Muscle layer of colon (tissue), 2 donors: ENCODE measurements at regions not wholly inside any gene's neighbourhood (a gene's known extent, or its start where the extent isn't known, plus 50 kb on each side); places are given as distances from the start of the nearest gene placed in this dataset.

Experiments used
- H3K27ac ChIP-seq: one replicate; pipeline ENCODE4 v1.7.0; 2013; ENCODE audit warnings: low read depth, mild to moderate bottlenecking, low read length, moderate library complexity
- H3K27me3 ChIP-seq, 2 donors: one replicate each; pipeline ENCODE4 v1.7.0; 2013; ENCODE audit warnings: low read length in 2 of 2, mild to moderate bottlenecking in 2 of 2; ENCODE audit not compliant: insufficient read depth in 2 of 2, control insufficient read depth in 1 of 2
- H3K36me3 ChIP-seq: one replicate; pipeline ENCODE4 v1.7.0; 2013; ENCODE audit warnings: mild to moderate bottlenecking, low read length; ENCODE audit not compliant: insufficient read depth
- H3K4me1 ChIP-seq: one replicate; pipeline ENCODE4 v1.7.0; 2013; ENCODE audit warnings: mild to moderate bottlenecking, low read length; ENCODE audit not compliant: insufficient read depth
- H3K4me3 ChIP-seq, 2 donors: one replicate each; pipeline ENCODE4 v1.7.0; 2013; ENCODE audit warnings: low read length in 2 of 2, low read depth in 1 of 2, mild to moderate bottlenecking in 1 of 2, moderate library complexity in 1 of 2
- H3K9ac ChIP-seq: one replicate; pipeline ENCODE4 v1.7.0; 2013; ENCODE audit warnings: low read length
- H3K9me3 ChIP-seq: one replicate; pipeline ENCODE4 v1.7.0; 2013; ENCODE audit warnings: mild to moderate bottlenecking, low read length
- donor health status: abdominal sarcoma.
- donor health status: Adenocarcinoma of cecum.

DNA sequence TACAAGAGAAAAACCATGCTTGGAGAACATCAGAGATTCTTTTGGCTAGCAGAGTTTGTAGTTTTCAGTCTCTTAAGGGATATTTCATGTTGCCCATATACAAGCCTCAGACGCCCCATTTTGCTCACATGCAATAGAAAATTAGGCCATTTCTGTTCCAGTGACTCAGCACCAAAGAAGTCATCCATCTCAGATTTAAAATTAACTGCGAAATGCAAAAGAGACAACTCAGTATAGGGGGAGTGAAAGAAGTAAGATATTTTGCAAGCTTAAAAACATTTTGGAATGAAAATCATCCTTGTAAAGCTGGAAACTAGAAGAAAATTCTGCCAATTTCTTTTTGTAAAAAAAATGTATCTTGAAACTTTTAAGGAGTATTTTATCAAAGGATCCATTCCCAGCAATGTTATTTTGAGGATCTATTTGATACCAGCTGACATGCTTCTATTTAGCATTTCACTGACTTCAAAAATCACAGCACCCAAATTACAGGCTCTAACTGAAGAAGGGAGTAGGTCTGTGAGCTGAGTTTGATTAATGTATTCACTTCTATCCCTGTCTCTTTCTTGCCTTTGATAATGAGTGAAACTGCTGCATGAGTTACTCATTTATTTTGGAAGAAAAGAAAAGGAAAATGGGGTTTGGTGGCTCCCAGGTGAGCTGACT is 223.7 kb upstream of the SULF2 start:
- no peak overlapping the region for H3K9ac ChIP-seq
- no peaks in the 10 kb centered on the region for H3K27me3 ChIP-seq
- no peaks in the 10 kb centered on the region for H3K4me1 ChIP-seq
- no peak overlapping the region for H3K27ac ChIP-seq
- no peaks in the 10 kb centered on the region for H3K9me3 ChIP-seq
- H3K4me3 ChIP-seq = no peak overlapping the region
- no peaks in the 10 kb centered on the region for H3K36me3 ChIP-seq

DNA sequence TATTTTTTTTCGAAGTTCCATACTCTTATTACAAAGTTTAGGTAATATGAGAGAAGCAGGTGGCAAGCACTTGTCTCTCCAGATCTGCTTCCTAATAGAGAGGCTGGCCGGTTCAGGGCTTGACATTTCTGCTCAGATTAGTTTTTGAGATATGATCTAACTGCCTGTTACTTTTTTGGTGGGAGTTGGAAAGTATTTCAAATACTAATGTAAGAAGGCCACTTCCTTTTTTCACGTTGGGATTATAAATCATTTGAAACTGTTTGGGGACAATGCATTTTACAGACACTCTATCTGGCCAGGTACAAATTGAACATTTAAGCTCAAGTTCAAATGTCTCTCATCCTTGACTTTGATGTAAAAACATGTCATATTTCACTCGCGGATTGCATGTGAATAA is 222.1 kb upstream of the SULF2 start:
- no peak overlapping the region for H3K9ac ChIP-seq
- H3K27me3 ChIP-seq = no peaks in the 10 kb centered on the region
- H3K27ac ChIP-seq = no peak overlapping the region
- H3K4me3 ChIP-seq = no peak overlapping the region
- H3K36me3 ChIP-seq = no peaks in the 10 kb centered on the region
- H3K4me1 ChIP-seq = no peaks in the 10 kb centered on the region
- no peaks in the 10 kb centered on the region for H3K9me3 ChIP-seq

DNA sequence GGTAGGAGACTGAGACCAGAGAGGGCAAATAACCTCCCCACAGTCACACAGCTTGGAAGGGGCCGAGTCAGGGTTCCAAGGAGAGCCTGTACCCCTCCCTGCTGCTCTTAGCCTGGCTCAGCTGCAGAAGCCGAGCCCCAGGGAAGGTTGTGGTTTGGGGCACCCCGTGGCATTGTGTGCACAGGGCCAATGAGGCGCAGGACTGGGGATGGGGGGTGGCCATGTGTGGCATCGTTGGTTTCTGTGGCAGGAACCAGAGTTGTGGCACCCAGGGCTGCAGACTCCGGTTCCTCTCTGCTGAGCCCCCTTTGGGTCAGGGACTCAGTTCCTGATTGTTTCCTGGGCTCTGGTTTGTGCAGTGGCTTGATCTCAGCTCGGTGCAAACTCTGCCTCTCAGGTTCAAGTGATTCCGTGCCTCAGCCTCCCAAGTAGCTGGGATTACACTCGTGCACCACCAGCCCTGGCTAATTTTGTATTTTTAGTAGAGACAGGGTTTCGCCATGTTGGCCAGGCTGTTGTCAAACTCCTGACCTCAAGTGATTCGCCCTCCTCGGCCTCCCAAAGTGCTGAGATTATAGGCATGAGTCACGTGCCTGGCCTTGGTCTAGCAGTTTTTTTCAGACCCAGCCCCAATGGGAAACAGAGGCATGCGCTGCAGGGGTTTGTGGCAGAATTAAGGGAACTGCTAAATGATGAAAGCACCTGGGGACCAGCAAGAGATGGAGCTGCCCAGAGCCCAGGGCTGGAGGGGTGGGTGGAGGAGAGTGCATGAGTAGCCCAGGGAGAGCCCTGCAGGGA is 221.0 kb upstream of the SULF2 start:
- Histone ChIP-seq H3K9ac (no peak overlapping the region), H3K4me3 (no peak overlapping the region), H3K9me3 (no peaks in the 10 kb centered on the region), H3K4me1 (no peaks in the 10 kb centered on the region), H3K27ac (no peak overlapping the region), H3K27me3 (no peaks in the 10 kb centered on the region), H3K36me3 (no peaks in the 10 kb centered on the region)

DNA sequence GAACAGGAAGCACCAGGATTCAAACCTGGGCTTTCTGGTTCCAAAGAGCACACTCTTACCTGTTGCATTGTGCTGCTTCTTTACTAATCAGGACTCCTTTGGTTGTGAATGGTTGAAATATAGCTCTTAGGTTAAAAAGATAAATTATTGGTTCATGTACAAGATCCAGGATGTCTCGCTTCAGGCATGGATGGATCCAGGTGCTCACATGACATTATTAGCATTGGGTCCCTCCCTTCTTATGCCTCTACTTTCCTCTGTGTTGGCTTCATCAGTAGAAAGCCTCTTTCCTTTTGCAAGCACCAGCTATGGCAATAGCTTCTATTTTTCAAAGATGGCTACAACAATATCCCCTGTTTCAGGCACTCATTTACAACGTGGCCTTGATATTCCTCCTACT is 217.7 kb upstream of the SULF2 start:
- H3K27ac ChIP-seq = no peak overlapping the region
- H3K4me3 ChIP-seq = no peak overlapping the region
- H3K9me3 ChIP-seq = no peaks in the 10 kb centered on the region
- no peaks in the 10 kb centered on the region for H3K36me3 ChIP-seq
- H3K27me3 ChIP-seq = no peaks in the 10 kb centered on the region
- no peak overlapping the region for H3K9ac ChIP-seq
- no peaks in the 10 kb centered on the region for H3K4me1 ChIP-seq

DNA sequence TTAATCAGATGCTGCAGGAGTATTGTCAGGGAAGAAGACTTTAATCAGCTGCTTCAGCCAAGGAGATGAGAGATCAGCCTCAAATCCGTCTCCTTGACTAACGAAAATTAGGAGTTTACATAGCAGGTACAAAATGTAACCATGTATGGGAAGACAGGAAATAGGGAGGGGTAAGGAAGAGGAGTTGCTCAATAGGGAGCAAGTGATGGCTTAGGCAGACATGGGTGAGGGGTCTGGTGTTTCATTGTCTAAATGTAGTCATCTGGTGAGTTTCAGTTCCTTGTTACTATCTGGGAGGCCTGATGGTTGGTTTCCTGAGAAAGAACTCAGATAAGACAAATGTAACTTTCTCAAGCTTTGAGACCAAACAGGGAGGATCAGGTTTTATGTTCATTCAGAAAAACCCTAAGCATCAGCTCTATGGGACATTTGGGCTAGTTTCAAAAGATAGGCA is 217.3 kb upstream of the SULF2 start:
- Histone ChIP-seq H3K4me3 (no peak overlapping the region), H3K27me3 (no peaks in the 10 kb centered on the region), H3K9ac (no peak overlapping the region), H3K36me3 (no peaks in the 10 kb centered on the region), H3K9me3 (no peaks in the 10 kb centered on the region), H3K27ac (no peak overlapping the region), H3K4me1 (no peaks in the 10 kb centered on the region)

DNA sequence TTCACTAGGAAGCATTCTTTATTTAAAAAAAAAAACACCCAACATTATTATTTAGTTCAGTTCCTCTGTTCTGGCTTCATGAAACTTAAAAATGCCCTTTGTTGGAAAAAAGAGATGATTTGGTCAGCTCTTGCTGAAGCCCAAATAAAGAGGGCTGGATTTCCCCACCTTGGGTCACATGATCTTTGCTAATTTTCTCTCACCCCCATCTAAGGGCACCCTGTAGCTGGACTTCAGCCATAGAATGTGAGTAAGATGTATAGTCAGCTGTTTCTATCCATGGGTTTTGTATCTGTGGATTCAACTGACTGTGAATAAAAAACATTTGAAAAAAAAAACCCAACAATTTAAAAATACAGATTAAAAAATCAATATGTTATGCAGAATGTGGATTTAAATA is 213.9 kb upstream of the SULF2 start:
- Histone ChIP-seq H3K36me3 (no peaks in the 10 kb centered on the region), H3K27me3 (no peaks in the 10 kb centered on the region), H3K27ac (no peak overlapping the region), H3K9me3 (no peaks in the 10 kb centered on the region), H3K4me1 (no peaks in the 10 kb centered on the region), H3K9ac (no peak overlapping the region), H3K4me3 (no peak overlapping the region)

DNA sequence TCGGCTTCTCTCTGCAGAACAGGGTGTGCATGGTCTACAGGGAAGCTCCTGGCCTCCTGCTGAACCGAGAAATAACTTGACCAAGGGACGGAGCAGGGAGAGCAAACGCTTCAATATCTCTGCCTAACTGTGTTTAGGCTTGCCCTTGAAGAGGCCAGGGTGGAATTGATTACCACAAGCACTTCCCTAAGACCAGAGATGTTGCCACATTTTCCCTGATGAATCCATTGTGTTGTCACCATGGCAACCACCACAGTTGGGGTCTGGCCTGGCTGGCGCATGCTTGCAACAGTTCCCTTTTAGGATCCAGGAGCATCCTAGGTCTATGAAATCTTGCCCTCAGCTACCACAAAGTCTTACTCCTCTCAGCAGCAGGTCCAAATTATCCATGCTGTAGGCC is 213.5 kb upstream of the SULF2 start:
- H3K36me3 ChIP-seq = no peaks in the 10 kb centered on the region
- H3K27ac ChIP-seq = no peak overlapping the region
- no peak overlapping the region for H3K4me3 ChIP-seq
- no peak overlapping the region for H3K9ac ChIP-seq
- H3K4me1 ChIP-seq = no peaks in the 10 kb centered on the region
- no peaks in the 10 kb centered on the region for H3K27me3 ChIP-seq
- no peaks in the 10 kb centered on the region for H3K9me3 ChIP-seq

DNA sequence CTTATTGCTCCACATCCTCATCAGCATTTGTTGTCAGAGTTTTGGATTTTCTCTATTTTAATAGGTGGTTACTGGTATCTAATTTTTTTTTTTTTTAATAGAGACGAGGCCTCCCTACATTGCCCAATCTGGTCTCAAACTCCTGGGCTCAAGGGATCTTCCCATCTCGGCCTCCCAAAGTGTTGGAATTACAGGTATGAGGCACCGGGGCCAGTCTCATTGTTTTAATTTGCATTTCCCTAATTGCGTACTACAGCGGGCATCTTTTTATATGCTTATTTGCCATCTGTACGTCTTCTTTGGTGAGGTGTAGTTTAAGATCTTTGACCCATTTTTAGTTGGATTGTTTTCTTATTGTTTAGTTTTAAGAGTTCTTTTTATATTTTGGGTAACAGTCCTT is 210.4 kb upstream of the SULF2 start:
- Histone ChIP-seq H3K9ac (no peak overlapping the region), H3K27me3 (no peaks in the 10 kb centered on the region), H3K27ac (no peak overlapping the region), H3K9me3 (no peaks in the 10 kb centered on the region), H3K4me3 (no peak overlapping the region), H3K4me1 (no peaks in the 10 kb centered on the region), H3K36me3 (no peaks in the 10 kb centered on the region)

DNA sequence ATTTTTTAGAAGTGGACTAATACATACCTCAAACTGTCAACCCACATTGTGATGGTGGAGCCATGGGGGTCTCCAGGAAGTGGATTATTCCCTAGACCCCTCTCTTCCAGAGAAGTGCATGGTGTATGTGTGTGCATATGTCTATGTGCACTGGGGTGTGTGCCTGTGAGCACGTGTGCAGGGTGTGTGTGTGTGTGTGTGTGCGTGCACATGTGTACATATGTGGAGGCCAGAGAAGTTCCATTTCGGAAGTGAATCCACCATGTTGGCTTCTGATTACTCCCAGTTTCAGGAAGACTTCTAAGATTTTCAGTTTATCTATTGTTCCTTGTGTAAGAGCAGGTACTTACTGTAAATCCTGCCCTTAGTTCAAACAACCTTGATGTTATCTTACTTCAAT is 208.5 kb upstream of the SULF2 start:
- Histone ChIP-seq H3K9me3 (no peaks in the 10 kb centered on the region), H3K9ac (no peak overlapping the region), H3K27ac (no peak overlapping the region), H3K36me3 (no peaks in the 10 kb centered on the region), H3K27me3 (no peaks in the 10 kb centered on the region), H3K4me1 (no peaks in the 10 kb centered on the region), H3K4me3 (no peak overlapping the region)

DNA sequence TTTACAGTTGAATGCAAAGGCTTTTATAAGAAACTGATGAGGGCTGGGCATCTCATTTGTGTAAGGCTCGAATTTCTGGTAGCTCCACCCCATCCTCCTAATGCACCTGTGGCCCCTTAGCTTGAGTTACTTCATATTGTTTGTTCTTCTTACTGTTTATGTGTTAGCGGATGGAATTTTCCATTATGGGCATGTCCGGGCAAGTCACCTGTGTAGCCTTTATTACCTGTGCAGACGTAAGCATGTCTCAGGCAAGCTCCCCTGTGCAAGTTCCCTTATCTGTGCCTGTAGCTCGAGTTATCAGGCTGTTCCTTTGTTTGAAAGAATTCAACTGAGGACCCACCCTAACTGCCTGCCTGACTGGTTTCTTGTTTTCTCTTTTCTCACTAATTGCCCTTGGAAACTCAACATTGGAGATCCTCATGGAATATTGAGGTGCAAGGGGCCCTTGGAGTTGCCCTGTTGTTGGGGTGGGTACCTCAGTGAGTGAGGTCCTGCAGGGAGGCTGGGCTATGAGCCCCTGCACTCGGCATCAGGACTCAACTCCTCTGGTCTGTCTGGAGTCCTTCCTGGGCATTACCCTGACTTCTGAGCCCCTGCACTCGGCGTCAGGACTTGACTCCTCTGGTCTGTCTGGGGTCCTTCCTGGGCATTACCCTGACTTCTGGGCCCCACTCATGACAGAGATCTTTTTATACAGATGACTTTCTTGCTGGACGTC is 207.9 kb upstream of the SULF2 start:
- Histone ChIP-seq H3K27me3 (no peaks in the 10 kb centered on the region), H3K36me3 (no peaks in the 10 kb centered on the region), H3K27ac (no peak overlapping the region), H3K4me3 (no peak overlapping the region), H3K4me1 (no peaks in the 10 kb centered on the region), H3K9ac (no peak overlapping the region), H3K9me3 (no peaks in the 10 kb centered on the region)

DNA sequence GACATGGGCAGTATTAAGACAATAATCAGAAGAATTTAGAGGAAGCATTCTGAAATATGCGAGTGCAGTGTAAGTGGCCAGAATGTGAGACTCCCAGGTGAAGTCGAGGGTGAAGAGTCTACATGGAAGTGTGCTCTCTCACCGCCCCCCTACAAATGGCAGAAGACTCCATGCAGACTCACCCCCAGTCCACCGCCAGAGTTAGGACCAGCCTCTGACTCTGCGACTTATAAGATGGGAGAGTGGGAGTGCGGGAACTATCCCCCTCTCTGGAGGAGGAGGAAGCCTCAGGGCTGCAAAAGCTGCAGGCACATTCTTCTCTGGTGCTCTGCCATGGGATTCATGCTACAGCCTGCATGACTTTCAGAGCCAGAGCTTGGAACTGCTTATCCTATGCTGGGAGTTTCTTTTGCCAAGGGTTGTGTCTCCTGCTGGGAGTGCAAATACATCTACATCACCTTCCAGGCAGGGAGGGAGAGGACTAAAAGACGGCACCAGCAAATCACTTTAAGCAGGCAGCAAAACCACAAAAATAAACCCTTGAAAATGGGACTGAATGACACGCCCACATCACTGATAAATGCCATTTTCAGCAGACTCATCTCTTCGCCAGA is 206.7 kb upstream of the SULF2 start:
- H3K36me3 ChIP-seq = no peaks in the 10 kb centered on the region
- H3K4me1 ChIP-seq = no peaks in the 10 kb centered on the region

More for the DNA sequence above, 206.7 kb upstream of the SULF2 start:
- no peak overlapping the region for H3K27ac ChIP-seq
- no peaks in the 10 kb centered on the region for H3K9me3 ChIP-seq
- no peak overlapping the region for H3K4me3 ChIP-seq
- no peak overlapping the region for H3K9ac ChIP-seq
- no peaks in the 10 kb centered on the region for H3K27me3 ChIP-seq
